GM18909 (cell line): ENCODE measurements at regions not wholly inside any gene's neighbourhood (a gene's known extent, or its start where the extent isn't known, plus 50 kb on each side); places are given as distances from the start of the nearest gene placed in this dataset.
"Not testable (repeated sequence)": the region's sequence is repeated elsewhere in the genome, so short reads cannot be mapped to it uniquely, and the experiment has no call there.

Experiments
- ATAC-seq: cut with Tn5 transposase; IDR thresholded peaks from one replicate; pipeline ENCODE4 v1.9.1; 2021; ENCODE audit warnings: mild to moderate bottlenecking; ENCODE audit not compliant: unreplicated experiment, poor library complexity

- no peak for ATAC-seq
Measured at GRCh38 chr7:114293289-114294012, 121.2 kb upstream of the FOXP2 start.

GRCh38 chr7:114279901-114280300 is 134.7 kb upstream of the FOXP2 start:
- ATAC-seq = no peak

- no peak for ATAC-seq
Measured at GRCh38 chr7:114273218-114273617, 141.4 kb upstream of the FOXP2 start.

- no peak for ATAC-seq
Measured at GRCh38 chr7:114269714-114270113, 144.9 kb upstream of the FOXP2 start.

- not testable (repeated sequence) for ATAC-seq
Measured at GRCh38 chr7:114267550-114267949, 147.1 kb upstream of the FOXP2 start.

- no peak for ATAC-seq
Measured at GRCh38 chr7:114264023-114264422, 150.6 kb upstream of the FOXP2 start.

- ATAC-seq = no peak
Measured at GRCh38 chr7:114263219-114263618, 151.4 kb upstream of the FOXP2 start.

- no peak for ATAC-seq
Measured at GRCh38 chr7:114255404-114255841, 159.2 kb upstream of the FOXP2 start.

- no peak for ATAC-seq
Measured at GRCh38 chr7:114243646-114244045, 171.0 kb upstream of the FOXP2 start.

GRCh38 chr7:114242992-114243507 is 171.6 kb upstream of the FOXP2 start:
- no peak for ATAC-seq

- ATAC-seq = no peak
Measured at GRCh38 chr7:114229246-114229645, 185.4 kb upstream of the FOXP2 start.

GRCh38 chr7:114225784-114226183 is 188.8 kb upstream of the FOXP2 start:
- no peak for ATAC-seq

GRCh38 chr7:114218283-114218682 is 196.3 kb upstream of the FOXP2 start:
- no peak for ATAC-seq

GRCh38 chr7:114217026-114217806 is 197.4 kb upstream of the FOXP2 start:
- ATAC-seq = no peak

- no peak for ATAC-seq
Measured at GRCh38 chr7:114214466-114214865, 200.1 kb upstream of the FOXP2 start.

GRCh38 chr7:114212721-114213429 is 201.7 kb upstream of the FOXP2 start:
- ATAC-seq = no peak

GRCh38 chr7:114209968-114210367 is 204.6 kb upstream of the FOXP2 start:
- no peak for ATAC-seq

GRCh38 chr7:114206688-114207087 is 207.9 kb upstream of the FOXP2 start:
- no peak for ATAC-seq

- no peak for ATAC-seq
Measured at GRCh38 chr7:114196517-114196916, 218.1 kb upstream of the FOXP2 start.

- no peak for ATAC-seq
Measured at GRCh38 chr7:114190387-114190786, 224.2 kb upstream of the FOXP2 start.
